PC-9 (cell line): ENCODE measurements at regions not wholly inside any gene's neighbourhood (a gene's known extent, or its start where the extent isn't known, plus 50 kb on each side); places are given as distances from the start of the nearest gene placed in this dataset.
A peak's percentile ranks its signal among the peaks of the same experiment; 100 is the strongest.

Source experiments
- BruUV-seq: library from RNA; stranded (reverse); fragments of 400-500 nt; replicated peaks from 2 replicates; lab custom pipeline; 2021; lab: Mats Ljungman, UMichigan
- CTCF ChIA-PET: fragments of 300-600 bp; sonication (Branson Sonifier 250); formaldehyde crosslinking; loops from one replicate; lab custom pipeline; 2022; ENCODE audit warnings: antibody characterized with exemption; lab: Charles Lee
- POLR2A ChIA-PET: fragments of 300-600 bp; sonication (Branson Sonifier 250); formaldehyde crosslinking; loops from one replicate; lab custom pipeline; 2022; ENCODE audit warnings: antibody characterized with exemption; ENCODE audit not compliant: unreplicated experiment; lab: Charles Lee
- DNase-seq, 2 experiments: peaks; one replicate each; pipeline versions ENCODE4 v3.0.0 to v3.0.0-alpha.2; 2015 to 2022; ENCODE audit warnings: mixed read lengths in 1 of 2
- H2AFZ ChIP-seq: fragments of 200-600 bp; sonication (generic); 2 replicates; pipeline ENCODE4 v1.8.1; 2017; ENCODE audit warnings: antibody characterized with exemption
- H3F3A ChIP-seq: fragments of 200-600 bp; sonication (generic); 2 replicates; pipeline ENCODE4 v1.8.1; 2017; ENCODE audit warnings: antibody characterized with exemption, mild to moderate bottlenecking, low read depth; ENCODE audit not compliant: insufficient read depth
- H3K27ac ChIP-seq: fragments of 200-600 bp; sonication (generic); 2 replicates; pipeline ENCODE4 v1.6.1; 2016; ENCODE audit warnings: mixed run types
- H3K27me3 ChIP-seq: fragments of 200-600 bp; sonication (generic); 2 replicates; pipeline ENCODE4 v1.6.1; 2016; ENCODE audit warnings: low read depth, mixed run types; ENCODE audit not compliant: insufficient read depth
- H3K36me3 ChIP-seq: fragments of 200-600 bp; sonication (generic); 2 replicates; pipeline ENCODE4 v1.6.1; 2016; ENCODE audit warnings: low read depth, mixed run types
- H3K4me1 ChIP-seq: fragments of 200-600 bp; sonication (generic); replicated peaks from 2 replicates; pipeline ENCODE4 v1.6.1; 2016; ENCODE audit warnings: mixed run types; ENCODE audit not compliant: insufficient read depth
- H3K4me2 ChIP-seq: fragments of 200-600 bp; sonication (generic); 2 replicates; pipeline ENCODE4 v1.6.1; 2017; ENCODE audit warnings: mixed run types
- H3K4me3 ChIP-seq: fragments of 200-600 bp; sonication (generic); 2 replicates; pipeline ENCODE4 v1.6.1; 2016; ENCODE audit warnings: mixed run types
- H3K79me2 ChIP-seq: fragments of 200-600 bp; sonication (generic); 2 replicates; pipeline ENCODE4 v1.6.1; 2017; ENCODE audit warnings: low read depth, mixed run types
- H3K9me2 ChIP-seq: fragments of 200-600 bp; sonication (generic); 2 replicates; pipeline ENCODE4 v1.8.1; 2017; ENCODE audit warnings: mild to moderate bottlenecking; ENCODE audit not compliant: insufficient read depth
- H3K9me3 ChIP-seq: fragments of 200-600 bp; sonication (generic); 2 replicates; pipeline ENCODE4 v1.8.1; 2016; ENCODE audit warnings: low read depth; ENCODE audit not compliant: insufficient read depth
- H4K20me1 ChIP-seq: fragments of 200-600 bp; sonication (generic); 2 replicates; pipeline ENCODE4 v1.8.1; 2017; ENCODE audit not compliant: insufficient read depth
- CTCF ChIP-seq: fragments of 200-600 bp; sonication (generic); conservative IDR thresholded peaks from 2 replicates; pipeline ENCODE4 v1.6.1; 2017; ENCODE audit warnings: mixed run types, antibody characterized with exemption, mild to moderate bottlenecking, moderate library complexity
- EZH2 ChIP-seq: fragments of 200-600 bp; sonication (generic); IDR thresholded peaks from 2 replicates; pipeline ENCODE4 v1.8.0; 2017; ENCODE audit warnings: antibody characterized with exemption, low read depth
- intact Hi-C: fragments of 100-400 bp; cut with micrococcal nuclease; formaldehyde crosslinking; loops from one replicate; pipeline ENCODE4 v1.10.0; 2022; ENCODE audit not compliant: unreplicated experiment

DNA sequence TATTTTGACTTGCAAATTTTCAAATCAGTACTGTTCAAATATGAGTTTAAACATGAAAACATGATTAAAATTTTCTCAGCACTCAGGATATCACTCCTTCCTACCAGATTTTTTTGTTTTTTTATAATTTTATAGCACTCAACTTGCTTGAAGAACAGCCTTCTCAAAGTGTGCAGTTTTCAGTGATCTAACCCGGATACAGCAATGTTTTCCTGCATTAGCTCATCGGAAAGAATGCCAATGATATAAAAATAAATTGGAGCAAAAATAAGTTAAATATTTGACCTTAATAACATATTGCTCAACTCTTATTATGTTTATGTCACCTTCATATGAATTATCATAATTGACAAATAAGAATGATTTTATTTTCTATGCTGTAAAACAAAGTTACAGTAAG lies 766.8 kb downstream of the USP25 start:
- H3K27me3 ChIP-seq = no peaks in the 10 kb centered on the region
- H3K36me3 ChIP-seq = no peaks in the 10 kb centered on the region
- H3K4me3 ChIP-seq = no peak overlapping the region
- no peak overlapping the region for H2AFZ ChIP-seq
- H3K9me3 ChIP-seq = no peaks in the 10 kb centered on the region
- no peak overlapping the region for H3K4me2 ChIP-seq
- no peaks in the 10 kb centered on the region for H3K4me1 ChIP-seq
- no TSS peak for BruUV-seq
- H3F3A ChIP-seq = no peaks in the 10 kb centered on the region
- no peaks in the 10 kb centered on the region for H3K79me2 ChIP-seq
- CTCF ChIA-PET = no interaction called here
- H4K20me1 ChIP-seq = no peaks in the 10 kb centered on the region
- DNase-seq = no peak
- TF ChIP-seq CTCF (no peak), EZH2 (no peak)
- intact Hi-C loops = no loop called here
- POLR2A ChIA-PET = interaction anchor here (0.6 kb wide), 1 partner anchor 1920 kb away, joined by 3 read pairs; no protein-coding TSS in a partner anchor
- no peak overlapping the region for H3K27ac ChIP-seq
- no peaks in the 10 kb centered on the region for H3K9me2 ChIP-seq

- Histone ChIP-seq H3K4me3 (no peak overlapping the region), H3K27me3 (no peaks in the 10 kb centered on the region), H3K9me2 (no peaks in the 10 kb centered on the region), H3K9me3 (no peaks in the 10 kb centered on the region), H3F3A (no peaks in the 10 kb centered on the region), H3K27ac (no peak overlapping the region), H4K20me1 (no peaks in the 10 kb centered on the region), H3K4me2 (no peak overlapping the region), H3K4me1 (no peaks in the 10 kb centered on the region), H3K79me2 (no peaks in the 10 kb centered on the region), H3K36me3 (no peaks in the 10 kb centered on the region), H2AFZ (no peak overlapping the region)
- DNase-seq = no peak
- BruUV-seq = no TSS peak
- TF ChIP-seq CTCF (no peak), EZH2 (no peak)
- CTCF ChIA-PET = no interaction called here
- POLR2A ChIA-PET = no interaction called here
- intact Hi-C loops = no loop called here
These were observed 770.5 kb downstream of the USP25 start for GRCh38 chr21:16500271-16500670.

GRCh38 chr21:16502273-16502672 lies 772.5 kb downstream of the USP25 start:
- Histone ChIP-seq H3K36me3 (no peaks in the 10 kb centered on the region), H3K27me3 (no peaks in the 10 kb centered on the region), H3K4me1 (no peaks in the 10 kb centered on the region), H3F3A (no peaks in the 10 kb centered on the region), H3K79me2 (no peaks in the 10 kb centered on the region), H3K9me2 (no peaks in the 10 kb centered on the region), H3K9me3 (no peaks in the 10 kb centered on the region), H3K27ac (no peak overlapping the region), H4K20me1 (no peaks in the 10 kb centered on the region), H3K4me2 (no peak overlapping the region), H3K4me3 (no peak overlapping the region), H2AFZ (0 out of 2 replicates have a peak overlapping the region, but pooled peaks have one; percentile 34)
- no peak for DNase-seq
- POLR2A ChIA-PET = no interaction called here
- TF ChIP-seq CTCF (no peak), EZH2 (no peak)
- CTCF ChIA-PET = no interaction called here
- BruUV-seq = no TSS peak
- intact Hi-C loops = no loop called here
